DMS53 treated with DMSO at 0.1 percent for 48 hours (cell line): ENCODE measurements at regions not wholly inside any gene's neighbourhood (a gene's known extent, or its start where the extent isn't known, plus 50 kb on each side); places are given as distances from the start of the nearest gene placed in this dataset.

Experiments
- DNase-seq: peaks from one replicate; lab custom pipeline; 2025; ENCODE audit not compliant: unreplicated experiment; lab: John Stamatoyannopoulos, UW

DNA sequence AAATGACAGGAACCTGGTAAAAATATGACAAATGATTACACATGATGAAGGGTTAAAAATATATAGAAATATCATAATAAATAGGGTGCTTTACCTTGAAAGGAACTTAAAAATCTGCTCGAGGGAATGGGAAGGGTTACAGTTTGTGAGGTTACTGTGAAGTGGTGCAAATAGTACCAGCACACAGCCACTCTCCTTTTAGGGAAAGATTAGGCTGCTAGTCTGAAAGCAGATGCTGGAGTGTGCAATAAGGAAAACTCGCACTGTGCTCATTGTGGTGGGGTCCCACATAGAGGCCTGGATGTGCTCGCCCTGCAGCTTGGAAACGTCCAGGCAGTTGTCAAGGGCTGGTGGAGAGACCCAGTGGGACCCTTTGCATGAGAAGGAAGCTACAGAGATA lies 145.9 kb upstream of the TBX20 start:
- no peak for DNase-seq

DNA sequence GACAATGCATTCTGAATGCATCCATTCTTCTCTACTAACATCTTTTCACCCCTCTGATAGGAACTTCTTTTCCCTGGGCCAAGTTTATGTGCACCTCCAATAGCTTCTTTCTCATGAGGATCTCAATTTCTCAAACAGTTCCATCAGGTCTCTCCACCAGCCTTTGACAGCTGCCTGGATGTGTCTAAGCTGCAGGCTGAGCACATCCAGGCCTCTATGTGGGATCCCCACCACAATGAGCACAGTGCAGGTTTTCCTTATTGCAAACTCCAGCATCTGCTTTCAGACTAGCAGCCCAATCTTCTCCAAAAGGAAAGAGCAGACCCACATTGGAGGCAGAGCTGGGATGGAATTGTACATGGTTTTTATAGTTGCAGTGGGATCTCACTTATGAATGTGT lies 145.3 kb upstream of the TBX20 start:
- no peak for DNase-seq

DNA sequence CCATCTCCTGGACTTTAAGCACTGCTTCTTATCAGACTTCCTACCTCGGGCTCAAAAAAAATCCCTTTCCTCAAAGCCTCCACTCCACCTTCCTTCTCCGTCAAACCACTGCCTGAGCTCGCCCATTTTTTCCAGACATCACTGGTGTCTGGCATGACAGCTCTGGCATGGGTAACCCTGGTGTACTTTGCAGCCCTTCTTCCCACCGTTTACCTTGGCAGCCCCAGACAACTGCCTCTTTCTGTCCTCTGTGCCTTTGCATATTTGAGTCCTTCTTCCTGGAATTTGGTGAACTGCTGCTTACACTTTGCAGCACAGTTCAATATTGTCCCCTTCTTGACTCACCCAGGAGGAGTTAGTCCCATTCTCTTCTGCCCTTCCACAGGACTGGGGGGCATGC lies 144.6 kb upstream of the TBX20 start:
- DNase-seq, result no peak

DNA sequence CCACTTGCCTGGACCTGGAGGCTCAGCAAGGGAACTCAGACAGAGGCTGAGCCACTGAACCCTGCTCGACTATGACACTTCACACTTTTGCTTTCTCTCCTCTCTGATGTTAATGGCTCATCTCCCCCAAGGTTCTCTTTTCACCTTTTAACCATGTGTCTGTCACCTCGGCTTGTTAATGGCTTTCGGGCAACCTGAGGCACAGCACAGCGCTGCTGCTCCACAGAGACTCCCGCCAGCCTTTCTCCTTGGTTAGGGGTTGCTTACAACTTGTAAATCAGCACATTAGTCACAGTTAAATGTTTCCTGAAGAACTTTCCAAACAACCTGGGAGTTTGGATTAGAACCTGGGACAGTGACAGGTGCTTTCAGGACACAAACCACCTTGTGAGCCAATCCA lies 136.2 kb upstream of the TBX20 start:
- DNase-seq, result no peak

DNA sequence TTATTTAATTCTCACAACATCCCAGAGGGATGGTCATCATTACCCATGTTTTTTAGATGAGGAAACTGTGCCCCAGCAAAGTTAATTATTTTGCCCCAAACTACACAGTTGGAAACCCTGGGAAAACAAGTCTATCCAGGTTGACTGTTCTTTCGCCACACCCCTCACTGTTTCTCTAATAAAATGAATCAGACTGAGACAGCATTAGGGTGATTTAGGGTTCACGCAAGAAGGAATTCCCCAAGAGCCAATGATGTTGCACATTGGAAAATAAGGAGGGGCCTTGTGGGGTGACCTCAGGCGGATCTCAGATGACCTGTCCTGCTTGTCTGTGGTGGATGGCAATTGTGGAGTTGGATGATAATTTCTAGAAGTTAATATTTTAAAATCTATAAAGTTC lies 135.7 kb upstream of the TBX20 start:
- no peak for DNase-seq

DNA sequence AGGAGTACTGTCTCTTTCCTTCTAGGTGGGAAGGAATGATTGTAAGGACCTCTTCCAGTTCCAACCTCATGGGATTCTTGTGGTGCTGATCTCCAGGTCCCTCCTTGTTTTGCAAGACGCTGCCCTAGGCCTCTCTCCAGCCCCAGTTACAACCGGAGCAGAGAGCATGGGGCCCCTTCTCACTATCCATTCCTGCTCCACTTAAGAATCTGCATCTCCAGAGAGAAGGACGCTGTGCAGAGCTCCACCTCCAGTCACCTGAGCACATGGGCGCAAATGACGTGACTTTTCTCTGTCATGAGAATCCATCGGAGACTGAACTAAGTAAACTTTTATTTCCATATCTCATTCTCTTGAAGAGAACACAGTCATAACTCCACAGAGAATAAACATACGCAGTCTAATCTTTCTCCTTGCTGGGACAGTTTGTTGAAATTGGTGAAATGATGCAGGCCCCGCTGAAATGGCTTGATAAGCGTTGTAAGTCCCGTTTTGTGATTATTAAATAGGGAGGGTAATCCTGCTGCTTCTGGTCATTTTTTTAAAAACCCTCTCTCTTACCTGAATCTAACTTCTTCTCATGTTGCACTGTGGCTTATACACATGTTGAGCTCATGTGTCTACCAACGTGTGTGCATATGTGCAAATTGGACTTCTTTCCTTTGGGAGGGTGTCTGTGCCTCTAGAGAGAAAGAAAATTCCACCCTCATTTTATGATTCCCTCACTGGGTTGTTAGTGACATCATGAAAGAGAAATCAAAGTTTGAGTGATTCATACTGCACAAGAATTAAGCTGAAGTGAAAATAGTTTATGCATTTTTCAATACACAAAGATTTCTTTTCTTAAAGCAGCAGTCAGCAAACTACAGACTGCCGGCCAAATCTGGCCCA lies 133.2 kb upstream of the TBX20 start:
- no peak for DNase-seq

DNA sequence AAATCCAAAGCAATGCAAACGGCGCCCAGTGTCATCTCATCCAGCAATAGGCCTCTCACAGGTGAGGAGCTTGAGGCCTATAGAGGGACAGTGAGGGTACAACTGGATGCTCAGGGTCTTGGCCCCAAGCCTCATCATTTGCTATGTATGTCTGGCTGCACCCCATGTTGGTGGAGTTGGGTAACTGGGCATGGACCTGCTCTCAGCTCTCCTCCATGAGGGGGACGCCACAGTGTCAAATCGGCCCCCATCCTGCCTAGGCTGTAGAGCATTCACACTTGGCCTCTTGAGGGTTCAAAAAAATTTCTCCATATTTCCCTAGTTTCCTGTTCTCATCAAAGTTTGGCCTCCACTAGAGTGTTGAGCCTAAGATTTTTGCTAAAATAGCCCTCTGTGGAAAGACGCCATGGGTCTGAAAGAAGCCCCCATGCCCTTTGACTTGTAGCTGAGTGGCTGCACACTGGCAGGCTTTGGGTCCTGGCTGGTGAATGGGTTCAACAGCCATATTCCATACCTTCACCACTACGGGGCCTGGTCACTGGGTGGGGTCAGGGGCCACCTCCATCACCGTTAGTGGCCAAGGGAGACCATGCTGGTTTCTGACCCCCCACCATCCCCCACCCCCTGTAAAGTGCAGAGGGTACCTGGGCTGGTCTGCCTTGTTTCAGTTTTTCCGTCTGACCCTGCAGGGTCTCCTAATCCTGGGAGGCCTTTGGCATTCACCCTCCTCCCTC lies 132.3 kb upstream of the TBX20 start:
- DNase-seq, result no peak

DNA sequence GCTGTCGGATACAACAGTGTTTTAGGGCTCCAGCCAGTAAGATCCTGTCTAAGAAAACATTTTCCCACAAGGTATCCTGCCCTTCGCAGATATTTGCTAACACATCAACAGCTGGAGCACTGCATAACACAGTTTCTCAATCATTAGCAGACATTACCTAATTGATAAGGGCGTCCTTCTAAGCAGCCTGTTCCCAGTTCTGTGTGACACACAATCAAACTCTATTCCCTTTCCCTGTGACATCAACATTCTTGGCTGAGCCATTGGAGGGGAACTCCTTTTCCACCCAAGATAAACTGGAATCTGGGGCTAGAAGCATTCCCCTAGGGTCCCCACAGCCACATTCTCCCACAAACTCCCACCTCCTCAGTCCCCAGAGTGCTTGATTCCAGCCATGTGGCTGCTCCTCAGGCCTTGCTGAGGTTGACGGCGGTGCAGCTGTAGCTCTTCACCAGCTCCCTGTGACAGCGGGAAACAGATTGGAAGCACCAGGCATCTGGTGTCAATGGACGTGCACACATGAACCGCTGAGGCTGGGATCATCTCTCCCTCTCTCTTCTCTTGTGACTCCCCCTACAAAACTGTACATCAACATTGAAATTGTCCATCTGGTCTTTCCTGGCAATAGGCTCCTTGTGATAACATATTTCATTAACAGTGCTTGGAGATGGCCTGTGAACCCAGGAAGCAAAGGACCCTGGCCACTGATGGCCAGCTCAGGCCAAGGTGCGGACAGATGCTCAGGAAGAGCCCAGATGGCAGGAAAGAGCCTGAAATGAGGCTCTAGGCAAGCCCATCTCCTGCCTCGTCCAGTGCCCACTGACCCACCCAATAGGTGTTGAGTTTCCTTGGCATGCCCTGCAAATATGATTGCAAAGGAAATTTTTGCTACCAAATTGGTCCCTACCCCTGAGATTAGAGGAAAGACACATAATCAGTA lies 131.1 kb upstream of the TBX20 start:
- no peak for DNase-seq

DNA sequence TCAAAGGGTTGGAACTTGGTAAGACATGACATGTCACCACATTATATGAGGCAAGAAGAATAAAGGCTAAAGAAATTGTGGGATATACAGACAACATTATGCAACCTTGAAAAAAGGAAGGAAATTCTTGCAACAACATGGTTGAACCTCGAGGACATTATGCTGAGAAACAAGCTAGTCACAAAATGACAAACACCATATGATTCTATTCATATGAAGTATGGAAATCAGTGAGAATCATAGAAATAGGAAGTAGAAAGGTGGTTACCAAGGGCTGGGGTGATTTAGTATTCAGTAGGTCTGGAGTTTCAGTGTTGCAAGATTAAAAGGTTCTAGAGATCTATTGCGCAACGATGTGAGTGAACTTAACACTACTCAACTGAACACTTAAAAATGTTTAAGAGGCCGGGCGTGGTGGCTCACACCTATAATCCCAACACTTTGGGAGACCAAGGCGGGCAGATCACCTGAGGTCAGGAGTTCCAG lies 126.9 kb upstream of the TBX20 start:
- DNase-seq, result no peak

DNA sequence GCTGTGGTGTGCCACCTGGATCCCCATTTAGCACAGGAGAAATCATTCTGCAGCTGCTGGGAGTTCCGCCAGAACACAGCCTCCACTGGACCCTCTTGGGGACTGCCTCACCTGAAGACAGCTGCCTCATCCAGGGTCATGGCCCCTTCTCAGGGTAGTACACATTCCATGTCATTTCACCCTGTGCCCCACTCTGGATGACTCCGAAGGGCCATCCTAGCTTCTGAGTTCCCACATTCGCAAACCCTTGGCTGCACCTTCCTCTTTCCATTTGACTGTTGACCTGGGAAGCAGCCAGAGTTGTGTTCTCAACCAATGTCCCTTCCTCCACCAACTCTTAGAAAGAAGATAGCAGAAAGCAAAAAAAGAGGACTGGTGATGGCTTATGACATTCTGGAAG lies 125.6 kb upstream of the TBX20 start:
- DNase-seq, result no peak

DNA sequence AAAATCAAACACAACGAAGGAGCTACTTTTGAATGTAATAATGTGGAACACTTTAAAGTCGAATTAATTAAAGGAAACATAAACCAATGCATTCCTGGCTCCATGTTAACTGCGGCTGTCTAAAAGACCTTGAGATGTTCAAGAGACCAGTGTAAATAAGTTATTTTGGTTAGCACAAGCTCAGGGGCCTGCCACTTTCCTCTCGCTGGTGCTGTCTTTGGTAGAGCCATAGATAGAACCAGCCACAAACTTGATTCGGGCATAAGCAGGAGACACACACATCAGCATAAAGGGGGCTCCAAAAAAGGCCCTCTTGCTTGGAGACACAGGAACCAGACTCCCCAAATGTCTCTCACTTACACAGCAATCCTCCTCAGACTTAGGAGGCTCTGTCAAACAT lies 121.6 kb upstream of the TBX20 start:
- no peak for DNase-seq

DNA sequence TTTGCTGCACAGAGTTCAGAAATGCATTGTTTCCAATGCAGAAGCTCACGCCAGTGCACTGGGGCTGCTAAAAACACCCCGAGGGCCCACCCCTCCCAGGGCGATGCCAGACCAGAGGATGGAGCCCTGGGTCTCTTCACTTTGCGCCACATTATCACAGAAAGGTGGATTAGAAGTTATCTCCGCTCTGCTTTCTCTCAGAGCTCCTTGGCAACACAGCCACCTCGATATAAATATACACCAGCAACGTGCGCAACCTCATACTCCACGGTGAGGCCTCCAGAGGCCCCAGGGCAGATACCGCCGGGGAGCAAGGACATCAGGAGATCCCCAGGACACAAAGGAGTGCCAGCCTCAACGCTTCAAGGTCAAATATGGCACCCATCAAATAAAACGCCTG lies 121.0 kb upstream of the TBX20 start:
- no peak for DNase-seq

DNA sequence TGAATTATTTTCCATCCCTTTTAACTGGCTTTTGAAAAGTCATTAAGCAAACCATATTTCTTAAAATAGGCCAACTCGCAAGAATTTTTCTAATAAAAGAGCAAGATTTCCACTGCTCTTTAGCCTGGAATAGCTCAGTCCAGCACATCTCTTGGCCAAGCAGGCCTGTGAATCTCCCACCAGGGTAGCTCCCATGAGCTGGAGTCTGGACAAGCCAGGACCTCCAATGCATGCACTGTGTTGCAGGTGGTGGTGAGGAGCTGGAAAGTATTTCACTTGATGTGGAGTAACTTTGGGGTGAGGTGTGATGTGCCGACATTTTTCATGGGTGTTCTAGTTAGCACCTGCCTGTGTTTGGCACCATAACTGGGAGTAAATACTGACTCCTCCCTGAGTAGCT lies 117.3 kb upstream of the TBX20 start:
- DNase-seq, result no peak

DNA sequence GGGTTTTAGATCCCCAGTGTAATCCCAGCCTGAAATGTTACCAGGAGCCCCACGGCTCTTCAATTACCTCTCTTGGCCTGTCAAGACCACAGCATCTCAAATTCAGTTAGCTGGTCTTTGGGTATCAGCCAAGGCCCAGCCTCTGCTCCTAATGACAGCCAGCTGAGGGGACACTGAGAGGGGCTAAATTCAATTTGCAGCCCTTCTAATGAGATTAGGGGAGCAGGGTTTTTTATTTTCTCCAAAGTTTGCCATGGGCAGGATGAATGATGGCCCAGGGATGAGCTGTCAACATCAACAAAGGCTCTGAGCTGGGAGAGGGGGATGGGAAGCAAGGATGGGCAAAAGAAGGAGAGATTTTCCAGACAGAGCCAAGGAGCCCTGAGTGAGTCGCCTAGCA lies 116.8 kb upstream of the TBX20 start:
- no peak for DNase-seq

DNA sequence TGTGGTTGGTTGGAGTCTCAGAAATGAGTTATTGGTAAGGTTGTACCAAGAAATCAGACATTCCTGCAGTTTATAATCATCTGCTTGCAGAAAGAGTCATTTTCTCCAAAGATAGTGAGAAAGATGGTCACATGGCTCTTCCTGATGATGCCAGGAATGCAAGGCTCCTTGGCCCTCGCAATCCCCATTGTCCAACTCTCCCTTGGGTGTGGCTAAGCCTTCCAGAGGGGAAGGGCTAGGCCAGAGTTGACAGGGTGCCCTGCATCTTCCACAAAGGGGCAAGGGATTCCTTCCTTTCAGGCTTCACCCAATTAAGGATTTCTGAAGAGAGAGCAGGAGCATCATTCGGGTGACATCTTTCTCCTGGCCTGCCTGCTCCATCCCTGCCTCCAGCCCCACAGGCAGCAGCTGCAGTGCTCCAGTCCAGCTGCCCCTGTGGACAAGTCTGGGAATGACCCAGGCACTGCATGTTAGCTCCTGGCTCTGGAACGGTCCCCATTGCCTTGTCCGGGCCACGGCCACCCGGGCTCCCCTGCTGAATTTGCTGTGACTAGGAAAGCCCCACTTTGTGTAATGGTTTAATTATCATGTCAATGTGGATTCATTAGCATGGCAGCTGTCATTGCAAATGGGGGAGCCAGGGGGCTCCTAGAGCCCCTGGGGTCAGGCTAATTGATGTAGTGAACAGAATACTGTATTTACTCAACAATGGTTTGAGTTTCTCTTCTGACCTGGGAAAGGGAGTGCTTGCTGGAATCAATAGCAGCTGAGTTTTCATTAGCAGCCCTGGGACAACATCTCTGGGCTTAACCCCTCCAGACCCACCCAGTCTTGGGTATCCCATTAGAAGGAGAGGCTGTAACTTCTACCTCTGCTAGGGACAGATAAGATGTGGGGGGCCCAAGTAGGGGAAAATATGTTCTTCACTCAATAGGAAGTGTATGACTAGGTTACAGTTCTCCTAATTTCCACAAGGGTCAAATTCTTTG lies 112.6 kb upstream of the TBX20 start:
- DNase-seq, result no peak

DNA sequence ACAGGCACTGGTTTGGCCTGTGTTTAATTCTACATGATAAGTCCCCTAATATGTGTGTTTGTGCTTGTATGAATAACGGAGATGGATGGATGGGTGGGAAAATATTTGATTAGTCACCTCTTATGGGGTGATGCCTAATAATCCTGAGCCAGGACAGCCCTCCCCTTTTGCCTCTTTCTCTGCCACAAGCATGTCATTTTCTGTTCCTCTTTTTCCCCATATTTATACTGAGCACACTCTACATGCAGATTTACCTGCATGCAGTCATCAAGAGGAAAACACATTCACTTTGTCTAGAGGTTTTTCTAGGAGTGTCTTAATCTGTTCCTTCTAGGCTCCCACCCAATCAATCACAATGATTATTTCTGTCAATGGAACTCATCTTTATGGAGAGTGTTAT lies 111.6 kb upstream of the TBX20 start:
- DNase-seq, result no peak

DNA sequence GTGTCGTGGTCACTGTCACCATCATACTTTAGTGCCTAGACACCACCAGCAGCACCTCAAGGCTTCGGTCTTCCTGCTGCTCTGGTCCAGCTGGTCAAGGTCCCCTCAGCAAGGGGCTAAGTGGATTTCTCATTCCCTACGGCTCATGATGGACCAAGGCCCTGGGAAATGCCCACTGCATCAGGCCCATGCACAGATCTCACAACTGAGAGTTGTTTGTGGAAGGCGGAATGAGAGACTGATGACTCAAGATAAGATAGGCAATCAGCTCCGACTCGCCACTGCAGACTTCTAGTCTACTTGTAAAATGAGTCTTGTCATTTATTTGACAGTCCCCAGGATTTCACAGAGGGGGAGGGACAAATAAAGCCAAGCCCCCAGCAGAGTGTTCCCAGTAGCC lies 108.4 kb upstream of the TBX20 start:
- DNase-seq, result no peak

DNA sequence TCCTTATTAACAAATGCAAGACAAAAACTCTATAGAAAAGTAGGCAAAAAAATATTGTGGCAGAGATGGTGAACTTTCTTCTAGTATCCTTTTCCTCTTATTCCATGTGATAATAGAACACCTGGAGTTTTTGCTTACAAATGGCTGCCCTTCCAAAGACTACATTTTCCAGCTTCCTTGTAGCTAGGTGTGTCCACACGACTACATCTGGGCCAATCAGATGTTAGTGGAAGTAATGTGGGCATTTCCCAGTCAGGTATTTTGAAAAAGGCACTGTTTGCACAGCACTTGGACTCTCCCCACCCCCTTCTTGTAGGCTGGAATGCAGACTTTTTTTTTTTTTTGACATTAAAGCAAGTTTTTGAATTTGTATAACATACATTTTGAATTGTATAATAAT lies 105.5 kb upstream of the TBX20 start:
- DNase-seq, result peak; percentile 61

DNA sequence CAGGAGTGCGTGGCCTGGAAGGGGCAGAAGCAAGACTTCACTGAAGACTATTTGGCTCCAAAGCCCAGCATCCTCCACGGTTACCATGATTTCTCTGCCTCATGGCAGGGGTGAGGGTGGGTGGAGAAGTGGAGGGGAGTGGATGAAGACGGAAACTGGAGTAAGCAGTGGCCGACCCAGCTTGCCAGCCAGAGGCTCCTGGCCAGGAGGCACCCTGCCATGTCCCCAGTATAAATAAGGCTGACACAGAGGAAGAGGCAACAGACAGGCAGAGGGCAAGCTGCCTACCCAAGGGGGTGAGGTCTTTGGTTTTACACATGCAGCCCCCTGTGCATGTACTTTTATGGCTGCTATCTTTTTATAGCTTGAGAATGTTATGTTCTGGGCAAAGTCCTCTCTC lies 102.6 kb upstream of the TBX20 start:
- no peak for DNase-seq

DNA sequence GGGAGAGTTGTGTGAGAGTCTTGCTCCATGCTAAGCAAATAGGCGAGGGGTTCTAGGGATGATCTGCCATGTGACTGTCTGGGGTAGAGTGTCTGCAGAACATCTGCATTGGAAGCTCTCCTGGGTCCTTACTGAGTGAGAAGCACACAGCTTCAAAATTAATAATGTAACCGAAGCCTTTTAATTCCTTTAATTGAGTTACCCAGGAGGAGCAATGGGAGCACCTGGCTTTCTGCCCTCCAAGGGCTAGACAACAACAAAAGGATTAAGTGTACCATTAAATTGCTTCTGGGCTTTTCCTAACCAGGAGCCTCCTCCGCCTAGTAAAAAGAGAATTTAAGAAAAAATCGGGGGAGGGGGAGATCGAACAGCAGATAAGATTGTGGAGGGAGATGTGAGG lies 102.0 kb upstream of the TBX20 start:
- DNase-seq, result no peak
